A549 (cell line): ENCODE measurements at regions not wholly inside any gene's neighbourhood (a gene's known extent, or its start where the extent isn't known, plus 50 kb on each side); places are given as distances from the start of the nearest gene placed in this dataset.

Experiments
- ATAC-seq, 2 experiments: fragments of 200-7000 bp in 1 of 2; fragments of >200 bp in 1 of 2; cut with Nextera tagmentation in 1 of 2; cut with Tn5 transposase in 1 of 2; 3 replicates each; pipeline versions ENCODE4 v1.8.0 to v1.9.1; 2018 to 2020; ENCODE audit warnings: mild to moderate bottlenecking in 1 of 2, moderate library complexity in 1 of 2
- CTCF ChIA-PET: fragments of 300-600 bp; sonication (Branson Sonifier 250); formaldehyde crosslinking; extraction: SDS; loops from one replicate; lab custom pipeline; 2021; ENCODE audit warnings: antibody characterized with exemption, inconsistent platforms; lab: Yijun Ruan, JAX
- POLR2A ChIA-PET: fragments of 350-600 bp; formaldehyde crosslinking; extraction: SDS; loops from one replicate; lab custom pipeline; 2021; ENCODE audit warnings: antibody characterized with exemption, inconsistent platforms; lab: Yijun Ruan, JAX
- DNase-seq, 2 experiments: peaks; one replicate each; pipeline versions ENCODE4 v3.0.0 to v3.0.0-alpha.2; 2011 to 2016; ENCODE audit warnings: low read depth in 1 of 2, low spot score in 1 of 2
- FAIRE-seq: peaks from 2 replicates; lab custom pipeline; 2011; peaks lifted over from hg19 to GRCh38; lab: Jason Lieb, UNC
- H3K27ac ChIP-seq, 2 experiments: fragments of >200 bp; sonication (Bioruptor Twin); formaldehyde crosslinking; 3 replicates each; pipeline ENCODE4 v1.5.1; 2016 to 2017
- H3K4me1 ChIP-seq: fragments of >200 bp; sonication (Bioruptor Twin); formaldehyde crosslinking; 3 replicates; pipeline ENCODE4 v1.6.1; 2016
- H3K4me2 ChIP-seq: fragments of >200 bp; sonication (Bioruptor Twin); formaldehyde crosslinking; 3 replicates; pipeline ENCODE4 v1.6.1; 2016
- H3K4me3 ChIP-seq: fragments of >200 bp; sonication (Bioruptor Twin); formaldehyde crosslinking; 3 replicates; pipeline ENCODE4 v1.5.1; 2016
- H3K9me3 ChIP-seq: fragments of >200 bp; sonication (Bioruptor Twin); formaldehyde crosslinking; 3 replicates; pipeline ENCODE4 v1.6.1; 2016
- BHLHE40 ChIP-seq: IDR thresholded peaks from 2 replicates; pipeline ENCODE4 v1.6.1; 2012; ENCODE audit warnings: low read depth, low read length, inconsistent platforms
- CHD4 ChIP-seq: fragments of 200-600 bp; sonication (generic); IDR thresholded peaks from 2 replicates; pipeline ENCODE4 v1.6.1; 2016; ENCODE audit warnings: antibody characterized with exemption, mild to moderate bottlenecking, borderline replicate concordance
- EP300 ChIP-seq, 2 experiments: fragments of >200 bp; sonication (Bioruptor Twin); formaldehyde crosslinking; IDR thresholded peaks; 2 replicates in 1 of 2; 3 replicates in 1 of 2; pipeline ENCODE4 v1.6.1; 2016 to 2017
- HDAC2 ChIP-seq: fragments of 200-600 bp; sonication (generic); IDR thresholded peaks from 2 replicates; pipeline ENCODE4 v1.6.1; 2016
- JUNB ChIP-seq: fragments of >200 bp; sonication (Bioruptor Twin); formaldehyde crosslinking; IDR thresholded peaks from 2 replicates; pipeline ENCODE4 v1.6.1; 2016
- KDM1A ChIP-seq: fragments of 200-600 bp; sonication (generic); IDR thresholded peaks from 2 replicates; pipeline ENCODE4 v1.6.1; 2016; ENCODE audit warnings: low read depth, mild to moderate bottlenecking
- KDM5A ChIP-seq: fragments of 200-600 bp; sonication (generic); IDR thresholded peaks from 2 replicates; pipeline ENCODE4 v1.6.1; 2016; ENCODE audit warnings: antibody characterized with exemption, mild to moderate bottlenecking
- NFE2L2 ChIP-seq: fragments of 150-350 bp; conservative IDR thresholded peaks from 2 replicates; pipeline ENCODE4 v1.6.1; 2014; ENCODE audit warnings: low read length
- PHF8 ChIP-seq: fragments of 200-600 bp; sonication (generic); IDR thresholded peaks from 2 replicates; pipeline ENCODE4 v1.6.1; 2016; ENCODE audit warnings: low read depth, mild to moderate bottlenecking, antibody characterized with exemption, moderate library complexity, borderline replicate concordance
- POLR2A ChIP-seq: IDR thresholded peaks from 2 replicates; pipeline ENCODE4 v1.6.1; 2012; ENCODE audit warnings: mild to moderate bottlenecking, low read length
- TFCP2L1 ChIP-seq: fragments of 250-450 bp; sonication (Bioruptor Pico); IDR thresholded peaks from 2 replicates; pipeline ENCODE4 v1.5.0; 2021; ENCODE audit warnings: mild to moderate bottlenecking
- TP53 ChIP-seq: fragments of 250-450 bp; sonication (Bioruptor Pico); IDR thresholded peaks from 2 replicates; pipeline ENCODE4 v1.5.0; 2021; ENCODE audit warnings: mild to moderate bottlenecking, moderate library complexity
- ZC3H11A ChIP-seq: fragments of 450-650 bp; IDR thresholded peaks from 2 replicates; pipeline ENCODE4 v1.6.1; 2014; ENCODE audit warnings: antibody characterized with exemption, mild to moderate bottlenecking
- ZNF302 ChIP-seq: fragments of 250-450 bp; sonication (Bioruptor Pico); IDR thresholded peaks from 2 replicates; pipeline ENCODE4 v1.9.0; 2021; ENCODE audit warnings: inconsistent platforms, mild to moderate bottlenecking, moderate library complexity
- WGBS: methylation state at CpG from one replicate; pipeline ENCODE4 v1.1.6; 2017; ENCODE audit errors: missing lambda C conversion rate; 5-methylcytosine and 5-hydroxymethylcytosine counted together
- TF ChIP-seq, protein P1 (sequence below): IDR thresholded peaks from 2 replicates; pipeline ENCODE4 v1.6.1; 2012
- TF ChIP-seq, protein P2 (sequence below): fragments of 450-650 bp; IDR thresholded peaks from 2 replicates; pipeline ENCODE4 v1.6.1; 2014; ENCODE audit warnings: antibody characterized with exemption
- TF ChIP-seq, protein P3 (sequence below): fragments of 150-350 bp; IDR thresholded peaks from 2 replicates; pipeline ENCODE4 v1.6.1; 2014; ENCODE audit warnings: low read depth, mild to moderate bottlenecking, low read length
- TF ChIP-seq, protein P4 (sequence below): fragments of >200 bp; sonication (Bioruptor Twin); formaldehyde crosslinking; IDR thresholded peaks from 3 replicates; pipeline ENCODE4 v1.6.1; 2016
- TF ChIP-seq, protein P5 (sequence below): IDR thresholded peaks from 2 replicates; pipeline ENCODE4 v1.6.1; 2012; ENCODE audit warnings: low read depth, borderline replicate concordance

DNA sequence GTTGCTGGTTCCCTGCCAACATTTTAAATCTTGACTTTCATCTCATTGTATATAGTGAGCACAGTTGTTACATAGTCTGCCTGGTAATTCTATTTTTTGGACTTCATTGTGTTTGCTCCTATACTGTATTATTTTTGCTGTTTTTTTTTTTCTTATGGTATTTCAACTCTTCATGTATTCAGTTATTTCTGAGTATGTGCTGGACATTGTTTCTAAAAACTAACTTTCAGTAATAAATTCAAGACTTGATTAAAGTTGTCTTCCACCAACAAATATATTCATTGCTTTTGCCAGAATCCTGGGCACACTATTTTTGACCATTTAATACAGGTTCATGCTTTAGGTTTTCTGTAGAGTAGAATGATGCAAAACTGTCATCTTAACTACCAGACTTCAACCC, 698.3 kb downstream of the MAFB start:
- DNase-seq (no peak), ATAC-seq (no peak), FAIRE-seq (no peak)
- ChIA-PET CTCF (no interaction called here), POLR2A (no interaction called here)
- no peak overlapping the region for H3K27ac ChIP-seq
- no peak overlapping the region for H3K4me2 ChIP-seq
- no peaks in the 10 kb centered on the region for H3K9me3 ChIP-seq
- no peak overlapping the region for H3K4me3 ChIP-seq
- no peak for TF ChIP-seq TP53
- no peak for TF ChIP-seq PHF8
- TF ChIP-seq, protein P1, sequence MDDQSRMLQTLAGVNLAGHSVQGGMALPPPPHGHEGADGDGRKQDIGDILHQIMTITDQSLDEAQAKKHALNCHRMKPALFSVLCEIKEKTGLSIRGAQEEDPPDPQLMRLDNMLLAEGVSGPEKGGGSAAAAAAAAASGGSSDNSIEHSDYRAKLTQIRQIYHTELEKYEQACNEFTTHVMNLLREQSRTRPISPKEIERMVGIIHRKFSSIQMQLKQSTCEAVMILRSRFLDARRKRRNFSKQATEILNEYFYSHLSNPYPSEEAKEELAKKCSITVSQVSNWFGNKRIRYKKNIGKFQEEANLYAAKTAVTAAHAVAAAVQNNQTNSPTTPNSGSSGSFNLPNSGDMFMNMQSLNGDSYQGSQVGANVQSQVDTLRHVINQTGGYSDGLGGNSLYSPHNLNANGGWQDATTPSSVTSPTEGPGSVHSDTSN: no peak
- TF ChIP-seq ZC3H11A: no peak
- TF ChIP-seq, protein P2, sequence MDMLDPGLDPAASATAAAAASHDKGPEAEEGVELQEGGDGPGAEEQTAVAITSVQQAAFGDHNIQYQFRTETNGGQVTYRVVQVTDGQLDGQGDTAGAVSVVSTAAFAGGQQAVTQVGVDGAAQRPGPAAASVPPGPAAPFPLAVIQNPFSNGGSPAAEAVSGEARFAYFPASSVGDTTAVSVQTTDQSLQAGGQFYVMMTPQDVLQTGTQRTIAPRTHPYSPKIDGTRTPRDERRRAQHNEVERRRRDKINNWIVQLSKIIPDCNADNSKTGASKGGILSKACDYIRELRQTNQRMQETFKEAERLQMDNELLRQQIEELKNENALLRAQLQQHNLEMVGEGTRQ: no peak
- no peak for TF ChIP-seq TFCP2L1
- H3K4me1 ChIP-seq: no peaks in the 10 kb centered on the region

DNA sequence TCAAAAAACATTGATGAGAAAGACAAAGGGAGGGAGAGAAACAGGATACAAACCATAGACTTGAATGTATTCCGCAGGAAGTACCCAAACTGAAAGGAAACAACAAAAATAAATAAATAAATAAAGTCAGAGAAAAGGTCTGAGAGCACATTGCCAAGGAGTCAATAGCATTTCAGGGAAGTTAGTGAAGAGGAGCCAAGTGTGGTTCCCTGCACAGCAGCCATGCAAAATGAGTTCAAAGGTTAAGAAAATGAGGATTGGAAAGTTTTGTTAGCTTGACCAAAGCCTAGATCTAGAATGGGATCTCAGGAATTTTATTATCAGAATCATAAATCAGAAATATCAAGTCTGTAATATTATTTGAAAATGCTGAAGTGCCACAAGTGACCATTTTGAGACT, 700.0 kb downstream of the MAFB start:
- CTCF ChIA-PET: no interaction called here
- POLR2A ChIA-PET: no interaction called here
- DNase-seq: no peak
- Histone ChIP-seq H3K27ac (no peak overlapping the region), H3K4me3 (no peak overlapping the region)
- no peak for TF ChIP-seq EP300 (IDR thresholded peaks at IDR 0.05)
- TF ChIP-seq KDM1A: no peak
- TF ChIP-seq KDM5A: no peak
- TF ChIP-seq POLR2A: no peak
- no peak for TF ChIP-seq JUNB
- no peak for TF ChIP-seq NFE2L2
- TF ChIP-seq, protein P3, sequence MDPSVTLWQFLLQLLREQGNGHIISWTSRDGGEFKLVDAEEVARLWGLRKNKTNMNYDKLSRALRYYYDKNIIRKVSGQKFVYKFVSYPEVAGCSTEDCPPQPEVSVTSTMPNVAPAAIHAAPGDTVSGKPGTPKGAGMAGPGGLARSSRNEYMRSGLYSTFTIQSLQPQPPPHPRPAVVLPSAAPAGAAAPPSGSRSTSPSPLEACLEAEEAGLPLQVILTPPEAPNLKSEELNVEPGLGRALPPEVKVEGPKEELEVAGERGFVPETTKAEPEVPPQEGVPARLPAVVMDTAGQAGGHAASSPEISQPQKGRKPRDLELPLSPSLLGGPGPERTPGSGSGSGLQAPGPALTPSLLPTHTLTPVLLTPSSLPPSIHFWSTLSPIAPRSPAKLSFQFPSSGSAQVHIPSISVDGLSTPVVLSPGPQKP: no peak
- TF ChIP-seq, protein P4, sequence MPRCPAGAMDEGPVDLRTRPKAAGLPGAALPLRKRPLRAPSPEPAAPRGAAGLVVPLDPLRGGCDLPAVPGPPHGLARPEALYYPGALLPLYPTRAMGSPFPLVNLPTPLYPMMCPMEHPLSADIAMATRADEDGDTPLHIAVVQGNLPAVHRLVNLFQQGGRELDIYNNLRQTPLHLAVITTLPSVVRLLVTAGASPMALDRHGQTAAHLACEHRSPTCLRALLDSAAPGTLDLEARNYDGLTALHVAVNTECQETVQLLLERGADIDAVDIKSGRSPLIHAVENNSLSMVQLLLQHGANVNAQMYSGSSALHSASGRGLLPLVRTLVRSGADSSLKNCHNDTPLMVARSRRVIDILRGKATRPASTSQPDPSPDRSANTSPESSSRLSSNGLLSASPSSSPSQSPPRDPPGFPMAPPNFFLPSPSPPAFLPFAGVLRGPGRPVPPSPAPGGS: no peak
- TF ChIP-seq CHD4: no peak
- no peak for TF ChIP-seq BHLHE40
- TF ChIP-seq, protein P5, sequence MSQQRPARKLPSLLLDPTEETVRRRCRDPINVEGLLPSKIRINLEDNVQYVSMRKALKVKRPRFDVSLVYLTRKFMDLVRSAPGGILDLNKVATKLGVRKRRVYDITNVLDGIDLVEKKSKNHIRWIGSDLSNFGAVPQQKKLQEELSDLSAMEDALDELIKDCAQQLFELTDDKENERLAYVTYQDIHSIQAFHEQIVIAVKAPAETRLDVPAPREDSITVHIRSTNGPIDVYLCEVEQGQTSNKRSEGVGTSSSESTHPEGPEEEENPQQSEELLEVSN: no peak
- TF ChIP-seq, protein P1: no peak
- no peak for TF ChIP-seq HDAC2
- no peak for TF ChIP-seq ZNF302 (CRISPR knock-in tag)
- TF ChIP-seq, all 56 proteins: peak for 0
- no peak overlapping the region for H3K4me2 ChIP-seq
- WGBS: 0% methylated on average over 1 of the region's 1 CpG
- no peaks in the 10 kb centered on the region for H3K4me1 ChIP-seq
- ATAC-seq (no peak), FAIRE-seq (no peak)
- H3K9me3 ChIP-seq: no peaks in the 10 kb centered on the region
